ENCODE measurements at regions not wholly inside any gene's neighbourhood (a gene's known extent, or its start where the extent isn't known, plus 50 kb on each side); places are given as distances from the start of the nearest gene placed in this dataset.
"Not testable (repeated sequence)": the region's sequence is repeated elsewhere in the genome, so short reads cannot be mapped to it uniquely, and the experiment has no call there.

DNA sequence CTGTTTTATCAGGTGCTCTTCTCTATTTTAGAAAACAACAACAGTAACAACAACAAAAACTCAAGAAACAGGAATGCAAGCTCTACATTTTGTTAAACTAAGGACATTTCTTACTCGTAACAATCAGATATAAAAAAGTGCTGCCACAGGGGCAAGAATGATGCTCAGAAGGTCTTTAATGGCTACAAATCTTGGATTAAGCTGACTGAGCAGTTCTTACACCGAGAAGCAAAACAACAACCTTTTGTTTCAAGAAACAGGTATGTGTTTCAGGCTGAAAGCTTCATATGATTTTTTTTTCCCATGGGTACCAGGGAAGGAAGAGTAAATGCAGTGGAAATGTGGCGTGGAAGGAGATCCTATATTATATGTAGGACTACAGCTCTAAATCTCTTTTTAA lies 786.8 kb upstream of the FBXO33 start:
- no peak for DNase-seq
- TF ChIP-seq, protein P1, sequence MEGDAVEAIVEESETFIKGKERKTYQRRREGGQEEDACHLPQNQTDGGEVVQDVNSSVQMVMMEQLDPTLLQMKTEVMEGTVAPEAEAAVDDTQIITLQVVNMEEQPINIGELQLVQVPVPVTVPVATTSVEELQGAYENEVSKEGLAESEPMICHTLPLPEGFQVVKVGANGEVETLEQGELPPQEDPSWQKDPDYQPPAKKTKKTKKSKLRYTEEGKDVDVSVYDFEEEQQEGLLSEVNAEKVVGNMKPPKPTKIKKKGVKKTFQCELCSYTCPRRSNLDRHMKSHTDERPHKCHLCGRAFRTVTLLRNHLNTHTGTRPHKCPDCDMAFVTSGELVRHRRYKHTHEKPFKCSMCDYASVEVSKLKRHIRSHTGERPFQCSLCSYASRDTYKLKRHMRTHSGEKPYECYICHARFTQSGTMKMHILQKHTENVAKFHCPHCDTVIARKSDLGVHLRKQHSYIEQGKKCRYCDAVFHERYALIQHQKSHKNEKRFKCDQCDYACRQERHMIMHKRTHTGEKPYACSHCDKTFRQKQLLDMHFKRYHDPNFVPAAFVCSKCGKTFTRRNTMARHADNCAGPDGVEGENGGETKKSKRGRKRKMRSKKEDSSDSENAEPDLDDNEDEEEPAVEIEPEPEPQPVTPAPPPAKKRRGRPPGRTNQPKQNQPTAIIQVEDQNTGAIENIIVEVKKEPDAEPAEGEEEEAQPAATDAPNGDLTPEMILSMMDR (IDR thresholded peaks at IDR 0.05), result no peak
- 70 to 74% (median 73%) methylated on average over 3 of the region's 3 CpGs for WGBS, 3 donors
- no peak overlapping the region for H3K4me3 ChIP-seq
- H3K36me3 ChIP-seq (ENCODE audit: insufficient read depth in 1 of 2, low read depth in 1 of 2), result no peaks in the 10 kb centered on the region
- no peaks in the 10 kb centered on the region for H3K4me1 ChIP-seq
- intact Hi-C loops (cut with DNase I), result no loop called here
- no peak overlapping the region for H3K27ac ChIP-seq
- H3K27me3 ChIP-seq (ENCODE audit: insufficient read depth in 3 of 3, low read length in 2 of 3), result no peaks in the 10 kb centered on the region
- no peak for ATAC-seq
- no peaks in the 10 kb centered on the region for H3K9me3 ChIP-seq

DNA sequence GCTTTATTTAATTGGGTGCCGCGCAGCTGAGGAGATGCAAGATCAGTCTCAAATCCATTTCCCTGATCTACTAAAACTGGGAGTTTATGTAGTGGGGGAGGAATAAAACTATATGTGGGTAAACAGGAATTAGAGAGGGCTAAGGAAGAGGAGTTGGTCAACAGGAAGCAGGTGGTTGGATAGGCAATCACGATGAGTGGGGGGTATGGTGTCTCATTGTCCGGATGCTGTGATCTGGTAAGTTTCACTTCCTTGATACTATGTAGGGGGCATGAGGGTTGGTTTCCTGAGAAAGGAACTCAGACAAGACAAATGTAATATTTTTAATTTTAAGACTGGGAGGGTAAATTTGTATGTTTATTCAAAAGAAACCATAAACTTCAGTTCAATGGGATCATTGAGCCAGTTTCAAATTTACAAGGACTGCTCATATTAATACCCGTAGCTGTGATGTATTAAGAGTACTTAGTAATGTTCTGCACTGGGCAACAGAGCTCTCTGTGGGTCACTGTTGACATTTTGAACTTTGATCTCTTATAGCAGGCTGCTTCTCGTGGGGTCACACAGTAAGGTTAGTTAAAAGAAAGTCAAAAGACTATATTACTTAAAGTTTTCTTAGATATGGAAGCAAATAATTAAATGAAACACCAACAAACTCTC lies 786.2 kb upstream of the FBXO33 start:
- no peaks in the 10 kb centered on the region for H3K9me3 ChIP-seq
- WGBS, 3 donors, result 72 to 80% (median 77%) methylated on average over 6 of the region's 6 CpGs
- H3K36me3 ChIP-seq (ENCODE audit: insufficient read depth in 1 of 2, low read depth in 1 of 2), result no peaks in the 10 kb centered on the region
- H3K27ac ChIP-seq, result no peak overlapping the region
- TF ChIP-seq, protein P1 (IDR thresholded peaks at IDR 0.05), result no peak
- ATAC-seq, result no peak
- no peak for DNase-seq
- H3K4me3 ChIP-seq, result no peak overlapping the region
- no peaks in the 10 kb centered on the region for H3K4me1 ChIP-seq
- H3K27me3 ChIP-seq (ENCODE audit: insufficient read depth in 3 of 3, low read length in 2 of 3), result no peaks in the 10 kb centered on the region
- intact Hi-C loops (cut with DNase I), result no loop called here

DNA sequence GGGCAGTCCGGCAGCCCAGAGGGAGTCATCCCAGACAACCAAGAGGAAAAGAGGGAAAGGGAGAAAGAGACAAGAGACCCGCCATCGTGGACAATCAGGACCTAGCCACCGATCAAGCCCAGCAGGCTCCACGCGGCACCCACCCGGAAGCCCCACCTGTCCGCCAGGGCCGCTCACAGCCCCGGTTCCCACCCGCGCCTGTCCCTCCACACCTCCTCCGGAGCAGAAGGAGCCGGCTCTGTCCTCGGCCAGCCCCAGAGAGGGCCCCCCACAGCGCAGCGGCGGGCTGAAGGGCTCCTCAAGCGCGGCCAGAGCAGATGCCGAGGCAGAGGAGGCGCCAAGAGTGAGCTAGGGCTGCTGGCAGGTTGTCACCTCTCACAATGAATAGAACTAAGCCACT lies 784.7 kb upstream of the FBXO33 start:
- TF ChIP-seq, protein P1 (IDR thresholded peaks at IDR 0.05), result no peak
- Histone ChIP-seq H3K4me1 (no peaks in the 10 kb centered on the region), H3K27ac (no peak overlapping the region), H3K4me3 (no peak overlapping the region), H3K36me3 (ENCODE audit: insufficient read depth in 1 of 2, low read depth in 1 of 2) (no peaks in the 10 kb centered on the region), H3K9me3 (no peaks in the 10 kb centered on the region), H3K27me3 (ENCODE audit: insufficient read depth in 3 of 3, low read length in 2 of 3) (no peaks in the 10 kb centered on the region)
- 94 to 99% (median 97%) methylated on average over 20 to 22 of the region's 22 CpGs for WGBS, 3 donors
- ATAC-seq, result no peak
- DNase-seq, result peak in 1 of 2 donors; percentile 44
- intact Hi-C loops (cut with DNase I), result no loop called here

DNA sequence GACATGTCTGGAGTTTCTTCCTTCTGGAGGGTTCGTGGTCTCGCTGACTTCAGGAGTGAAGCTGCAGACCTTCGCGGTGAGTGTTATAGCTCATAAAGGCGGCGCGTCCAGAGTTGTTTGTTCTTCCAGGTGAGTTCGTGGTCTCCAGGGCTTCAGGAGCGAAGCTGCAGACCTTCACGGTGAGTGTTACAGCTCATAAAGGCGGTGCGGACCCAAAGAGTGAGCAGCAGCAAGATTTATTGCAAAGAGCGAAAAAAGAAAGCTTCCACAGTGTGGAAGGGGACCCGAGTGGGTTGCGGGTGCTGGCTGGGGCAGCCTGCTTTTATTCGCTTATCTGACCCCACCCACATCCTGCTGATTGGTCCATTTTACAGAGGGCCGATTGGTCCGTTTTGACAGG lies 784.2 kb upstream of the FBXO33 start:
- intact Hi-C loops (cut with DNase I); ATAC-seq: not testable (repeated sequence)
- 90 to 95% (median 90%) methylated on average over 18 of the region's 18 CpGs for WGBS, 3 donors

DNA sequence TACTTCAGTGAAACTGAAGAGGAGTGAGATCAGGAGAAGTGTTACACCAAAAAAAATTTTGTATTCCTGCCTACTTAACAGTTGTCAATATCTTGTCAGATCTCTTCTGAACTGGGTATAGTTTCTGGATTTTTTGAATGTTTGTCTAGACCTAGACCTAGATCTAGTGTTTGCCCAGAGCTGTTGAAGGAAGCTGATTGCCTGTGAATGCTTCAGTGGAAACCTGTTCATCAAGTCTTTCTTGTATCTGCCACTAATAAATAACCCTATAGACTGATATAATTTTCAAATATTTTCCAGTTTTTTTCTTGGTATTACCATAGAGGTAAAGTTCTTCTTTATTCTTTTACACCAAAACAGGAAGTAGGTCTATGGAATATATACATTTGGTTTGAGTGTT lies 781.5 kb upstream of the FBXO33 start:
- intact Hi-C loops (cut with DNase I), result no loop called here
- Histone ChIP-seq H3K27ac (no peak overlapping the region), H3K36me3 (ENCODE audit: insufficient read depth in 1 of 2, low read depth in 1 of 2) (no peaks in the 10 kb centered on the region), H3K9me3 (no peaks in the 10 kb centered on the region), H3K27me3 (ENCODE audit: insufficient read depth in 3 of 3, low read length in 2 of 3) (no peaks in the 10 kb centered on the region), H3K4me1 (no peaks in the 10 kb centered on the region), H3K4me3 (no peak overlapping the region)
- ATAC-seq (no peak), DNase-seq (no peak)
- TF ChIP-seq, protein P1 (IDR thresholded peaks at IDR 0.05), result no peak

More for the DNA sequence above, 784.2 kb upstream of the FBXO33 start:
- H3K4me3 ChIP-seq; H3K27ac ChIP-seq; H3K9me3 ChIP-seq; DNase-seq; H3K27me3 ChIP-seq (ENCODE audit: insufficient read depth in 3 of 3, low read length in 2 of 3); H3K36me3 ChIP-seq (ENCODE audit: insufficient read depth in 1 of 2, low read depth in 1 of 2); H3K4me1 ChIP-seq: not testable (repeated sequence)
